ENCODE measurements at regions not wholly inside any gene's neighbourhood (a gene's known extent, or its start where the extent isn't known, plus 50 kb on each side); places are given as distances from the start of the nearest gene placed in this dataset.

DNA sequence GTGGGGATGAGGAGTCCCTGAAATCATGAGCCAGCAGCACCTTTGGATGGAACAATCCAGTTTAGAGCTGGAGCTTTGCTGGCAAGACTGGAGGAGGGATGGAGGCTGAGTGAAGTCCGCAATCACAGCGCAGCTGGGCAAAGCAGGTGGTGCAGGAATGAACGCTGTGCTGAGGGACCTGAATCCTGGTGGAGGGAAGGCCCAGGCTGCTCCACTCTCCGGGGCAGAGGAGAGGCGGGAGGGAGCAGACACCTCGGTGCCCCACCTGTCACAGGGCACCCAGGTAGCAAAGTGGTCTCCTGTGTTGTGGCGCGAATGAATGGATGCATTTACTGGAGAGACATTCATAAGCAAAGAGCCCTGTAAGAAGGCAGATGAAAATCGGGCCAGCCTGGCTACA lies 124.8 kb upstream of the ANO1 start:
- no peak for DNase-seq

DNA sequence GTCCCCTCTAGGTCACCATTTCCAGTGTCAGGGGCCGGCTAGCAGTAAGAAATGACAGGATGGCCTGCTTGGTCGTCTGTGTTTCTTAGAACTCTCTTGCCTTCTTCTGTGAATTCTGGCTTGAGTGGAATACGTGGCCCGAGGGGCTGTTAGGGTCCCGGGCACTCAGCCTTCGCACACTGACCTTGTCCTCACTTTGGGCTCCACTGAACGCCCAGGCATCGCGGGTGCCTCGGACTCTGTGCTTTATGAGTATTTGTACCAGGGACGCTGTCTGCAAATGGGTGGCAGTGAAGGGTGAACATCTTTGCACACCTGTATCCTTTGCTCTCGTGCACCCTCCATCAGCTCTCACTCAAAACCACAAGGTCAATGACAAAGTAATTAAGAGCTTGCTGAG lies 123.4 kb upstream of the ANO1 start:
- DNase-seq, result no peak

DNA sequence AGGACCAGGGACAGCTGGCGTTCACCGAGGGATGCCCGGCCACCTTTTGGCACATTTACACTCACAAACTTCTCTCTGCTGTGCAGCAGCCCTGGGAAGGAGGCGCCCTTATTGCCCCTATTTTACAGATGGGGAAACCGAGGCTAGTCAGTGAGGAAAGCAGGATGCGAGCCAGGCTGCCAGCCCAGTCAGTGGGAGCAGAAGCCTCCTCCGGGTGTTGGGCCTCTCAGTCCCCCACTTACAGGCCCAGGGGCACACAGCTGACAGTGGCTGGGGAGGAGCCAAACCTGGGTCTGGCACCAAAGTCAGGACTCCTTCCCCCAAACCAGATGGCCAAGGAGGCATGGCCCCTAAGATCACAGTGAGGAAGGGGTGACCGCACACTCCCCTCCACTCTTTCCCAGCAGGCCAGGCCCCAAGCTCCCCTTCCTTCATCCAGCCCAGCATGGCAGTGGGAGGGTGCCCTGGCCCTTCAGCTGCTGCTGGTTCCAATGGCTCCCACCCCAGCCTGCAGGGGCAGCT lies 121.4 kb upstream of the ANO1 start:
- no peak for DNase-seq

DNA sequence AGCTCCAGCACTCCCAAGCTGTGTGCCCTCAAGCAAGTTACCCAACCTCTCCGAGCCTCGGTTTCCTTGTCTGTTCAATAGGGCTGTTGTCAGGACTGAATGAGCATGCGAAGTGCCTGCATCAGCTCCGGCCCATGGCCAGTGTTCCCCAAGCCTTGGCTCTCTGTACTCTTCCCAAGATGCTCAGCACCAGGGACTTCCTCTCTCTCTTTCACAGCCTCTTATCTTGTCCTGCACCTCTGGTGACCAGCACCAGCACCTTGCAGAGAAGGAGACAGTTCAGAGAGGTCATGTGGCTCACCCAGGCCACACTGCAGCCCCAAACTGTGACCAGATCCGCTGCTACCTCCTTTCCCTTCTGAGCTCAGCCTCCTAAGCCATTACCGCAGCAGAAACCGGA lies 120.3 kb upstream of the ANO1 start:
- DNase-seq, result no peak

DNA sequence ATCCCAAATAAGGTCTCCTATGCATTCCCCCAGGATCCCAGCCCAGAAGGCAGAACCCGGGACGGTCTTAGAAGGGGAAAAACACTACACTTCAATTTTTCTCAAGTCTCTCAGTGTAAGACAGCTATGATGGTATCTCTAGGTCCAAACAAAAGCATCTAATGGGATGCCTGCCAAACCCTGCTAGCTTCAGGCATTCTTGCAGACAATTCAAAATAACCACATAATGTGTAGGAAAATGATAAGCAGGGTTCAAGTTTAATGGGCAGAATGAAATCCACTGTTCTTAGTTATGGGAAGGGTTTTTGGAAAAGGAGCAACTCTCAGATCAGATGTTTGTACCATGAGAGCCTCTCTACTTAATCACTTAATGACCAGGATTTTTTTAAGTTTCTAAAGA lies 119.8 kb upstream of the ANO1 start:
- DNase-seq, result peak; percentile 63

DNA sequence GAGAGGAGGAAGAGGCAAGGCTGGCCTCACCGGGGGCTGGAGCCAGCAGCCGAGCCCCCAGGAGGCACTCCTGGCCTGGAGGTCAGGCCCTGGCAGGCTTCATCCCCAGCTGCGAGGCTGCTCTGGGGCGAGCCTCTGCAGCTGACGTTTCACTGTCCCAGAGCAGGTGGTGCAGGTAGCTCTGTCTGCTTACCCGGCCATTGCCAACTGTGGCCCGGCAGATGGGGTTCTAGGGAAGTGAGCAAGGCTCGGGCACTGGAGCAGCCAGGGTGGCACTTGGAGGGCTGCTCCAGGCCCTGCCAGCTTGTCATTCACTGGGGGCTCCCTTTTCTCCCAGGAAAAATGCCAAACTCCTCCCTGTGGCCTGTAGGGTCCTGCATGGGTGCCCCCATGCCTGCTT lies 118.7 kb upstream of the ANO1 start:
- DNase-seq, result no peak

DNA sequence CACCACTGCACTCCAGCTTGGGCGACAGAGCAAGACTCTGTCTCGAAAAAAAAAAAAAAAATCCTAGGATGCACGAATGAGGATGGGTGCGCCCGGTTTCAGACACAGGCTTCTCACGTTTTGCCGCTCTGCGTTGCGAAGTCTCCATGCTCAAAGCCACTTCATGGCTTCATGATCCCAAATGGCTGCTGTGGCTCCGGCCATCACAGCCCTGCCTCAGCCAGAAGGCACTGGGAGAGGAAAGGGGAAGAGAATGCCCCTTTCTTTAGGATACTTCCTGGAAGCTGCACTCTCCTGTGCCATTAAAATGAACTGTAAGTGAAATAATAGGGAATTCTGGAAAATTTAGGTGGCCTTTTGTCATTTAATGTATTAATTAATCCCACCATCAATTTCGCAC lies 116.4 kb upstream of the ANO1 start:
- no peak for DNase-seq

DNA sequence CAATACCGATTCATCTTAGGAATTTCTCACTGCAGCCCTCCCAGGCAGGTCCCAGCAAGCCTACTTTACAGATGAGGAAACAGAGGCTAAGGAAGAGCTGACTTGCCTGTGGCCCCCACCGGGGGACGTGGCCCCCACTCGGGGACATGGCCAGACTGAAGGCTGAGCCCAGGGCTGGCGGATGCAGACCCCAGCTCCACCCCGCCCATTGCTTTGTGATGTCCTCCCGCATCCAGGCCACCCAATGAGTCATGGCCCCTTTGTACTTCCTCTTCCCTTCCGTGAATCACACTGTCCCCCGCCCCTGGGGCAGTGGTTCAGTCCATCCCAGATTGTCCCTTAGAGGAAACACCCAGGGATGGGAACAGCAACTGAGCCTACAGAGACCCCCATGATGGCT lies 116.0 kb upstream of the ANO1 start:
- DNase-seq, result peak; percentile 62

DNA sequence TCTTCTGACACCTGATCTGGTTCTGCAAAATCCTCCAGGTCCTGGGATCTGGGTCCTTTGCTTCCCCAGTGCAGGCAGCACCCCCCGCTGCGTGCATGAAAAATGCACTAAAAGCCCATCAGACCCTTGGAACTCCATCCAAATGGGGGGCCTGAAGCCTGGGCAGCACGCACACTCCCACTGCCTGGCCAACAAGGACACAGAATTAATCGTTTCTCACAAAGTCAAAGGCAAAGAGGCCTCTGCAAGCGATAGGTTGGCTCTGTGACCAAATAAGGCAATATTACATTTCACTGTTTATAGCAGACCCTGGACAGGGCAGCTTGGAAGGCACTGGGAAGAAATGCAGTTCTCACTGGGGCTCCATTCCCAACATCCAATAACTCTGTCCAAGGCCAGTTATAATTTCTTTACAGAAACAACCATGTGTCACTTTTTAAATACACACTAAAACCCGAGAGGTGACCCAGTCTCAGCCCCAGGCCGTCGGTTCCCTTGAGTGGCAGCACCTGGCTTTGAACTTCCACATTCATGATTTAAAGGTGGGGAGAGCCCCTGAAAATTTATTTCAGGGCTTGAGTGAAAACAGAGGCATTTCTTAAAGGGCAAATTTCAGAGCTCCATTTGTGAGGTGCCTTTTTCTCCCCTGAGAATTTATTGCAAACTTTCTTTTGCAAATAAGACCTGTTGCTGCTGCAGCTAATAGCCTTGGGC lies 114.4 kb upstream of the ANO1 start:
- DNase-seq, result no peak

DNA sequence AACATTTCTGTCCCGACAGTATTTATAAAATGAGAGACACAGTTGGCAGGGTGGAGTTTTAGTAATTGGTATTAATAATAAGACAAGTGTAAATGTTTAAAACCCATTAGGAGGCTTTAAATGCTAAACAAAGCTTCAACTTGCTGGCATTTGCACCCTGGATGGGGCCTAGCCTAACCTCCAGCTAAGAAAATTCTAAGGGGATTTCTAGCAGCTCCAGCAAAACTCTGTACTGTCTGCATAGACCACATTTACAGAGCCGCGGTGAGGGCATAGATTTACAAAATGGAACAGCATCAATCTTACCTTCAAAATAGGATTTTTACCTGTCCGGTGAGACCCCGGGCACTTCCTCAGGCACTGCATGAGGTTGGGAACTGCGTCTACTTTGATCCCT lies 113.9 kb upstream of the ANO1 start:
- no peak for DNase-seq

DNA sequence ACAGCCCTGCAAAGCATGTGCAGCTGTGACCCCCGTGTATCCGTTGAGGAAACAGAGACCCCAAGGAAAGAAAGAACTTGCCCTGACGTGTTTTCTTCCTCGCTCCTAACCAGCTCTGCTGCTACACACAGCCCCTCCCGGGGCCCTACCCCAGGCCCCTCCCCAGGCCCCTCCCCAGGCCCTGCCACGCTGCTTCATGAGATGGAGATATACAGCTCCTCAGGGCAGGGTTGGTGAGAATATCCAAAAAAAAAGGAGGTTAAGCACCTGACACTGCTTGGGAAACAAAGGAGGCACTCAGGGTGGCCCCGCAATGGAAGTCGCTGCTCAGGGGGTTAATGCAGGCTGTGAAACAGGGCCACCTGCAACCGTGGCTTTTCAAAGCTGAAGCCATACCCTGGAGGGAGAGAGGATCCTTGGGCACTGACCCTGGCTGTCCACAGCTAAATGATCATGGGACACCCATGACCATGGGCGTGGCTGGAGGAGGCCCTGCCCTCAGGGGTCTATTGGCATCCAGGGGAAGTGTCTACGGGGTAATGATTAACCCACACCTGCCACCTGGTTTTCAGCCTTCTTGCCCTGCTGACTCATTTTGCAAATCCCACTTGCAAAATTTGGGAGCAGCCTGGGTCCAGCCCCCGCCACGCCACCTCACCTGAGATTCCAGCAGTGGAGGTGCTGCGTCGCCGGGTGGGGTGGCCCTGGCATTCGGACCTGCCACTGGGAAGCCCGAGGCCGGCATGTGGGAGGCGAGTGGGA lies 112.1 kb upstream of the ANO1 start:
- no peak for DNase-seq

DNA sequence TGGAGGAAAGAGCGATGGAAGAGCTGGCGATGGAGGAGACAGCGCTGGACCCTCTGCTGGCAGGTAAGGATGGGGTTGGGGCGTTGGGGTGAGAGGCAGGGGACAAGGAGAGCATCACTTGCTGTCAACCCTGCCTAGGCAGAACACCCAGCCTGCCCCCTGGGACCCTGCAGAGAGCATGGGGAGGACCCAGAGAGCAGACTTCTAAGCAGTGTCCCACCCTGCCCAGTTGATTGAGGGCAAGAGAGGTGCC lies 111.6 kb upstream of the ANO1 start:
- no peak for DNase-seq

DNA sequence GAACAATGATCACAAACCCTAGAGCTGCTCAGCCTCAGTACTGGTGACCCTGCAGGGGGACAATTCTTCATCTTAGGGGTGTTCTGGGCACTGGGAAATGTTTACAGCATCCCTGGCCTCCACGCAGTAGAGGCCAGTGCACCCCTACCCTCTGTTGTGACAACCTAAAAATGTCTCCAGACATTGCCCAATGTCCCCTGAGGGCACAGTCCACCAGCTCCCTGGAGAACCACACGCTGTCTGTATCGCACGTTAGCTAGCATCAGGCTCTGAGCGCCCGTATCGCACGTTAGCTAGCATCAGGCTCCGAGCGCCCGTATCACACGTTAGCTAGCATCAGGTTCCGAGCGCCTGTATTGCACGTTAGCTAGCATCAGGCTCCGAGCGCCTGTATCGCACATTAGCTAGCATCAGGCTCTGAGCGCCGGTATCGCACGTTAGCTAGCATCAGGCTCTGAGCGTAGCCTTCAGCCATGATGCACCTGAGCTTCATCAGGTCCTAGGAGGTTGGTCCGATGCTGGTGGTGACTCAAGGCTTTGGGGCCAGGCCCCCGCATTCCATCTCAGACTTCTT lies 111.1 kb upstream of the ANO1 start:
- no peak for DNase-seq

DNA sequence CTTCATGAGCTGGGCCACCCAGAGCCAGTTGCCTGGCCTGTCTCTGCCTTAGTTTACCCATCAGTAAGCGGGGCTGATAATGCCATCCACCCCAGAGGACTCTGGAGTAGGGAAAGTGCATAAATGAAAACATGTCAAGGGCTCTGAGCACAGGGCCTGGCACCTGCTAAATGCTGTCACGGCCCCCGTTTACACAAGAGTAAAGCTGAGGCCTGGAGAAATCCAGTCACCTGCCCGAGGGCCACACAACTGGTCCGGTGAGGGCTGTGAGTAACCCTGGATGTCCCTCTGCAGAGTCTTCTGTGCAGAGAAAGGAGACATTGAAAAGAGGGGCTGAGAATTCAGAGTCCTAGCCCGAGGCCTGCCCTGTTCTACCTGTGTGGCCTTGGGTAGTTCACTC lies 110.6 kb upstream of the ANO1 start:
- DNase-seq, result no peak

DNA sequence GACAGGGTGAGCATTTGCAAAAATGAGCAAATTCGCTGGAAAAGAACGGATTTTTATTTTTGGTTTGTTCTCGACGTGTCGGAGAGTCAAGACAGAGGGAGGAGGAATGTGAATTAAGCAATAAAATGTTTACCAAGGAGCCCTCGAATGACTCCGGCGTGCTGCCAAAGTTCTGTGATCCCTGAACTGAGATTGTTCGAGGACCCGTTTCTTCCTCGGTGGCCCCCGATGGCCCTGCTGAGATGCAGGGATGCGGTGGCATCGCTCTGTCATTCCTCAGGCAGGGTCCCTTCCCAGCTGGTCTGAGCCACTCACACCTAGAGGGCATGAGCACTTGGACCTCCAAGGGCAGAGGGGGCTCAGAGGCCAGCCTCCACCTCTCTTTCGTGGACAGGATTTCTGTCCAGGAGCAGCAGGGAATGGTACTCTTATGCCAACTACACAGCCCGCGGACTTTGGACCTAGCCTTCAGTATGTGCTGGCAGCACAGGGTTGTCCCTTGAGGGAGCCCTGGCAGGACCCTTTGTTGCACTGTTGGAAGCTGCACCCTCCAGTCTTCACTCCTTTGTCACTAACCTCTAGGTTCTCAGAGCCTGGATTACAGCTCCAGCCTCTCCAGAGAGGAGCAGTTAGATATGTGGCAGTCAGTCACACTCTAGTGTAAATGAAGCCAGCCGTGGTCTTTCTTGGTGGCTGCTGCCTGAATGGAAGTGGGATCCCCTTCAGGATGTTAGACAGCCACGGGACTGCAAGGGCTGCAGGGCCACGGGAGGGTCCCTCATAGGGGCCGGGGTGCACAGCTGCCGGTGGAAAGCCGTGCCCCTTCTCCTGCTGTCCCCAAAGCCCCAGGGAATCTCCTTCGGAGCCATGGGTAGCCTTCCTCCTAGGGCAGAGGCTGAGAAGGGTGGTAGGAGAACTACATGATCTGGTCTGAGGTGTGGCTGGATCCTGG lies 109.4 kb upstream of the ANO1 start:
- DNase-seq, result no peak

DNA sequence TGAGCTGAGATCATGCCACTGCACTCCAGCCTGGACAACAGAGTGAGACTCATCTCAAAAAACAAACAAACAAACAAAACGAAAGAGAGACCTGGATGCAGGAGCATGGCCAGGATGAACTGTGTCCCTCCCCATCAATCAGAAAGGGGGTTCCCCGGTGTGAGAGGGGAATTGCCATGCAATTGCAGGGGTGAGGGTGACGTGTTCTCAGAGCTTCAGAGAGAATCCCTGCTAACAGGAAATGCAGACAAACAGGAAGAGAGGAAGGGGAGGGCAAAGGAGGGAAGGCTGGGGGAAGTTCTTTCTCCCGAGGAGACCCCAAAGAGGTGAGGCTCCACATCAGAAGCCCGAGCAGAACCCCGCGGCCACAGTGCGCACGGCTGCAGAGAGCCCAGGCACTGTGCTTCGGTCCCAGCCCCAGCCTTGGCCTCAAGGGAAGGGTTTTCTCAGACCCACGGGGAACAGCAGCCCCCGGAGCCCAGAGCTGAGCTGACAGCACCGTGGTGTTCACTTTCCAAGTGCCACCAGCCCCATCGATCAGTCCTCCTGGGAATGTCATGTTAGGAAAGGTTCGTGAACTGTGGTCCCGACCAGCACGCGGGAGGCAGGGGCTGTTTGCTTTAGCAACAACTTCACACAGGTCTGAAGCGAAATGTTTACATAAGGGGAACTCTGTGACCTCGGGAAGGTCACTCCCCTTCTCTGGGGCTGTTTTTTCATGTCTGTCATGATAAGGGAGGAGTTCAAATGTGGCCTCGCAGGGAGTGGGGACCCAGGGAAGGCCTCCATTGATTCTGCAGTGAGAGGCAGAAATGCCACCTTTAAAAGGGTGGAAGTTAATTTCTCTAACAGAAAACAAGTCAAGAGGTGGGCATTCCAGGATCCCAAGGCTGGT lies 108.0 kb upstream of the ANO1 start:
- DNase-seq, result no peak

DNA sequence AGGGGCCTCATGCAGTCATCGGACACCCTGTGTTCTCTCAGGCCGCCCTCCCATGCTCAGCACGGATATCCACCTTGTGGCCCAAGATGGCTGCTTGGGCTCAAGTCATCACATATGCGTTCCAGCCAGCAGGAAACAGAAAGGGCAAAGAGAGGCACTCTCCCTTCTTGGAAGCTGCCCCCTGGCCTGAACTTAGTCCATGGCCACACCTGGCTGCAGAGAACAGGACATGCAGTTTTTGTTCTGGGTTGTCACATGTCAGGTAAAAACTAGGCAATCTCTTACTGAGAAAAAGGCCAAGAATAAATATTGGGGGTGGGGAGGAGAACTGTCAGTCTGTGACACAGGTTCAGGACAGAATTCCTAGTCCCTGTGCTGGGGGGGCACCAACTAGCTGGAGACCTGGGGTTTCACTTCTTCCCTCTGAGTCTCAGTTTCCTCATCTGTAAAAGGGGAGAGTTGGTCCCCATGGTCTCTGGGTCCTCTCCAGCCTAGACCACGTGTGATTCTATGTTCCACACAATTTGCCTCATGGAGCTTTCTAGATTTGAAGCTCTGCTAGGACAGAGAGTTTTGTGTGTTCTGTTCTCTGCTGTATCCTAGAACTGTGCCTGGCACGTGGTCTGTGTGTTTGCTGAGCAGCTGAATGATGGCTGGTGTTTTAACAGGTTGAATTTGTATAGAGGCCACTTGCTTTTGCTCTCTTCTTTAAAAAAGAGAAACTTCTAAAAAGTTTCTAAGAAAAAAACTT lies 107.2 kb upstream of the ANO1 start:
- DNase-seq, result no peak

DNA sequence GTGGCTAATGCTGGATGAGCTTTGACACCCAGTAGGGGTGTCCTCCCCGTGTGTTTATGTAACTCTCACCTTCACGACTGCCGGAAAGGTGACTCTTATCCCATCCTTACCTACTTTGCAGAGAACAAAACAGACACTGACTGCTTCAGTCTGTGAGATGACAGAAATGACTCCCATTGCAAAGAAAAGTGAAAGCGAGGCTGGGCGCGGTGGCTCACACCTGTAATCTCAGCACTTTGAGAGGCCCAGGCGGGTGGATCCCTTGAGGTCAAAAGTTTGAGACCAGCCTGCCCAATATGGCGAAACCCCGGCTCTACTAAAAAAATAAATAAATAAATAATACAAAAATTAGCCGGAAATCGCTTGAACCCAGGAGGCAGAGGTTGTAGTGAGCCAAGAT lies 106.4 kb upstream of the ANO1 start:
- no peak for DNase-seq

DNA sequence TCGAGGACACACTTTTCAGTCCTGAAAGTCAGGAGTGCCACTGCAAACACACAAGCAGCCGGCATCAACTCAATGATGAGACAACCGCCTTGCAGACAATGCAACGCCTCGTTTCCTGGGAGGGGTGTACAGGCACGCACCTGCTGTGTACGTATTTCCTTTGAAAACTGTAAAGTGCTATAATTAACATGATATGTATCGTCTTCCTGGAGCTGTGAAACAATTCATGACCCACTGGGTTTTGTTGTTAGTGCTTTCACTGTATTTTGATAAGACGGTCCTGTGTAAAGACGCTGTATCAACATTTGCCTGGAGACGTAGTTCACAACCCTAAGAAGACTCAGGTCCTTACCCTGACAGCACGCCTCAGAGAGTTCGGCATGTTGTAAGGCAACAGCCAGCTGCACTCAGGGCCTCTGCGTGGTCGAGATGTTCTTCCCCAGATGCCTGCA lies 105.7 kb upstream of the ANO1 start:
- no peak for DNase-seq

DNA sequence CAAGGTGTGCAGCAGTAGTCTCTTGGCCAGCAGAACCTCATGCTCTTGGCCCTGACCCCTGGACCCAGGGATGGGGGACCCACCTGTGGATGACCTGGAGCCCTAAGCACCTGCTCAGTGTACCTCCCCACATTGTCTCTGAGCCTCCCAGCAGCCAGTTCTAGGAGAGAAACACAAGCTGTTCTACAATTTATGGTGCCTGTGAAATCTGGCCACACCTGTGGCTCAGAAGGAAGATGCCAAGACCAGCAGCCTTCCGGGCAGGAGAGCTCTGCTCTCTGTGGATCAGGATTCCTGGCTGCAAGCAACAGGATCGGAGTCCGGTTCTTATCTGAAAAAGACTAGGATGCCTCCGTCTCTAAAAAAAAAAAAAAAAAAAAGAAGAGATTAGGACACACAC lies 103.6 kb upstream of the ANO1 start:
- no peak for DNase-seq

DNA sequence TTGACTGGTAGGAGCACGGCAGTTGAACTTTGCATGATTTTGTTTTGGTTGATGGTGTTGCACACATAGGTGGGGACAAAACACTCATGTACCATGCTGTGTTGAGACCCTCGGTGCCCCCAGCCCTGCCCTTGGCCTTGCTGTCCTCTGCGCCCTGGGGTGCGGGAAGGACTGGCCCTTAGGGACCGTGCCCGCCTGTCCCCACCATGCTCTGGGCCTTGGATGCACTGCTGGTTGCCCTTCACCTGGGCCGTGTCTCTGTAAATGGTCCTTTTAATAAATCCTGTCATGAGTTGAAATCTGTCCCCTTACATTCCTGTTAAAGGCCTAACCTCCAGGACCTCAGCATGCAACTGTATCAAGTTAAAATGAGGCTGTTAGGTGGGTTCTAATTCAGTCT lies 102.3 kb upstream of the ANO1 start:
- no peak for DNase-seq

All from EL (cell line).